SK-N-SH (cell line): ENCODE measurements at regions not wholly inside any gene's neighbourhood (a gene's known extent, or its start where the extent isn't known, plus 50 kb on each side); places are given as distances from the start of the nearest gene placed in this dataset.

Experiments used
- CTCF ChIA-PET: fragments of 300-600, 350-600 bp; formaldehyde crosslinking; extraction: SDS; loops from one replicate; lab custom pipeline; 2021; lab: Yijun Ruan, JAX
- POLR2A ChIA-PET: fragments of 350-600 bp; sonication (Branson Sonifier 250); formaldehyde crosslinking; extraction: SDS; loops from one replicate; lab custom pipeline; 2020; ENCODE audit warnings: antibody characterized with exemption, inconsistent platforms; lab: Yijun Ruan, JAX
- DNase-seq: peaks from one replicate; pipeline ENCODE4 v3.0.0; 2012
- H2AFZ ChIP-seq: fragments of 200-600 bp; sonication (generic); 2 replicates; pipeline ENCODE4 v1.8.1; 2016; ENCODE audit warnings: antibody characterized with exemption, mild to moderate bottlenecking, low read depth
- H3F3A ChIP-seq: fragments of 200-600 bp; sonication (generic); replicated peaks from 2 replicates; pipeline ENCODE3; 2016; ENCODE audit warnings: antibody characterized with exemption, mild to moderate bottlenecking; ENCODE audit not compliant: insufficient read depth
- H3K27ac ChIP-seq, 2 experiments: fragments of 200-500 bp in 1 of 2; fragments of 200-600 bp in 1 of 2; sonication (Bioruptor generic) in 1 of 2; sonication (generic), shearing (Covaris generic) in 1 of 2; 2 replicates each; pipeline versions ENCODE4 v1.5.1 to v1.6.1; 2014 to 2016; ENCODE audit warnings: low read depth in 2 of 2, inconsistent platforms in 1 of 2, low read length in 1 of 2, mild to moderate bottlenecking in 1 of 2, mixed read lengths in 1 of 2
- H3K27me3 ChIP-seq: fragments of 200-600 bp; sonication (generic), shearing (Covaris generic); 2 replicates; pipeline ENCODE4 v1.6.1; 2016; ENCODE audit warnings: mixed run types; ENCODE audit not compliant: insufficient read depth
- H3K36me3 ChIP-seq, 2 experiments: fragments of 200-500 bp in 1 of 2; fragments of 200-600 bp in 1 of 2; sonication (Bioruptor generic) in 1 of 2; sonication (generic) in 1 of 2; replicated peaks in 1 of 2; 2 replicates each; pipeline versions ENCODE3 to v1.5.1; 2014 to 2016; ENCODE audit warnings: low read length in 1 of 2, mild to moderate bottlenecking in 1 of 2; ENCODE audit not compliant: insufficient read depth in 2 of 2, control insufficient read depth in 1 of 2
- H3K4me1 ChIP-seq, 2 experiments: fragments of 200-500 bp in 1 of 2; fragments of 200-600 bp in 1 of 2; sonication (Bioruptor generic) in 1 of 2; sonication (generic), shearing (Covaris generic) in 1 of 2; 2 replicates each; pipeline versions ENCODE4 v1.5.1 to v1.6.1; 2014 to 2016; ENCODE audit warnings: low read depth in 1 of 2, low read length in 1 of 2, mixed run types in 1 of 2; ENCODE audit not compliant: insufficient read depth in 2 of 2, control insufficient read depth in 1 of 2
- H3K4me2 ChIP-seq: fragments of 200-600 bp; sonication (generic), shearing (Covaris generic); 2 replicates; pipeline ENCODE4 v1.6.1; 2017; ENCODE audit warnings: mixed run types
- H3K4me3 ChIP-seq, 2 experiments: fragments of 200-500 bp in 1 of 2; fragments of 200-600 bp in 1 of 2; sonication (Bioruptor generic) in 1 of 2; sonication (generic), shearing (Covaris generic) in 1 of 2; 2 replicates each; pipeline versions ENCODE4 v1.5.1 to v1.8.1; 2014 to 2016; ENCODE audit warnings: low read depth in 2 of 2, inconsistent platforms in 1 of 2, low read length in 1 of 2, mild to moderate bottlenecking in 1 of 2, mixed read lengths in 1 of 2, moderate library complexity in 1 of 2
- H3K79me2 ChIP-seq: fragments of 200-600 bp; sonication (generic); 2 replicates; pipeline ENCODE4 v1.8.1; 2017; ENCODE audit warnings: mild to moderate bottlenecking; ENCODE audit not compliant: insufficient read depth
- H3K9ac ChIP-seq: fragments of 200-600 bp; sonication (generic); 2 replicates; pipeline ENCODE4 v1.6.1; 2017; ENCODE audit warnings: mixed run types
- H3K9me2 ChIP-seq: fragments of 200-600 bp; sonication (generic); 2 replicates; pipeline ENCODE4 v1.6.1; 2017; ENCODE audit warnings: mixed run types
- H3K9me3 ChIP-seq: fragments of 200-600 bp; sonication (generic); 2 replicates; pipeline ENCODE4 v1.6.1; 2017; ENCODE audit warnings: mixed run types, mild to moderate bottlenecking, moderate library complexity
- H4K20me1 ChIP-seq: fragments of 200-600 bp; sonication (generic); 2 replicates; pipeline ENCODE4 v1.6.1; 2017; ENCODE audit warnings: mild to moderate bottlenecking, mixed run types; ENCODE audit not compliant: insufficient read depth
- EP300 ChIP-seq, 2 experiments: IDR thresholded peaks; 2 replicates each; pipeline versions ENCODE4 v1.4.0 to v1.6.1; 2012; ENCODE audit warnings: borderline replicate concordance in 1 of 2, low read depth in 1 of 2, low read length in 1 of 2
- GATA2 ChIP-seq: sonication (generic); formaldehyde crosslinking; IDR thresholded peaks from 2 replicates; pipeline ENCODE4 v1.5.0; 2020; ENCODE audit warnings: mild to moderate bottlenecking, missing genetic modification reagents
- JUND ChIP-seq: IDR thresholded peaks from 2 replicates; pipeline ENCODE4 v1.4.0; 2012
- MEF2A ChIP-seq: IDR thresholded peaks from 2 replicates; pipeline ENCODE4 v1.4.0; 2012; ENCODE audit warnings: low read depth, borderline replicate concordance
- NFIC ChIP-seq: IDR thresholded peaks from 2 replicates; pipeline ENCODE4 v1.4.0; 2012; ENCODE audit warnings: borderline replicate concordance
- RCOR1 ChIP-seq: fragments of 150-350 bp; IDR thresholded peaks from 2 replicates; pipeline ENCODE4 v1.6.1; 2017; ENCODE audit warnings: antibody characterized with exemption, low read length
- TCF12 ChIP-seq: IDR thresholded peaks from 2 replicates; pipeline ENCODE4 v1.4.0; 2012
- YY1 ChIP-seq: IDR thresholded peaks from 2 replicates; pipeline ENCODE4 v1.4.0; 2012; ENCODE audit warnings: low read depth, mild to moderate bottlenecking
- WGBS: methylation state at CpG from one replicate; pipeline ENCODE4 v1.1.6; 2017; ENCODE audit warnings: low lambda C conversion rate; 5-methylcytosine and 5-hydroxymethylcytosine counted together
- TF ChIP-seq, protein P1 (sequence below): IDR thresholded peaks from 2 replicates; pipeline ENCODE4 v1.6.1; 2012; ENCODE audit warnings: mild to moderate bottlenecking, low read depth, low read length, moderate library complexity
- TF ChIP-seq, protein P2 (sequence below): IDR thresholded peaks from 2 replicates; pipeline ENCODE4; 2012
- TF ChIP-seq, protein P3 (sequence below): IDR thresholded peaks from 2 replicates; pipeline ENCODE4 v1.4.0; 2012; ENCODE audit warnings: low read depth, borderline replicate concordance

DNA sequence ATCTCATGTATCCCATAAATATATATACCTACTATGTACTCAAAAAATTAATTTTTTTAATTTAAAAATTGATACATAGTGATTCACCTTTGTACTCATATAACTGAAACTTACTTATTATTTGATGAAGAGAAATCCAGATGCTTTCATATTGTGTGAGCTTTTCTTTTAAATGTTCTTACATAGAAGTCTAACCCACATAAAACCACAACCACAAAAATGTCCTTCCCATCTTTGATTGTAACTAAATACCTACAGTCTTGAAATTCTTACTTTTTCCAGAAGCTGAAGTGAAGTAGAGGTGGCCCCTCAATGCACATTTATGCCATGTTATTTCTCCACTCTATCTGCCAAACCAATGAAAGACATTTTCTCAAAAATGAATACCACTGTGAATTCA lies 117.9 kb upstream of the COL5A2 start (continued):
- peak; percentile 34; the same call in 1 of the 2 replicates for TF ChIP-seq TCF12
- peak in 1 of 2 experiments; percentile 40; a peak in 1 of 4 replicates for TF ChIP-seq EP300 (IDR thresholded peaks at IDR 0.05; ENCODE audit: borderline replicate concordance in 1 of 2, low read depth in 1 of 2, low read length in 1 of 2)
- no peak for TF ChIP-seq MEF2A
- no peak for TF ChIP-seq RCOR1
- TF ChIP-seq, protein P1, sequence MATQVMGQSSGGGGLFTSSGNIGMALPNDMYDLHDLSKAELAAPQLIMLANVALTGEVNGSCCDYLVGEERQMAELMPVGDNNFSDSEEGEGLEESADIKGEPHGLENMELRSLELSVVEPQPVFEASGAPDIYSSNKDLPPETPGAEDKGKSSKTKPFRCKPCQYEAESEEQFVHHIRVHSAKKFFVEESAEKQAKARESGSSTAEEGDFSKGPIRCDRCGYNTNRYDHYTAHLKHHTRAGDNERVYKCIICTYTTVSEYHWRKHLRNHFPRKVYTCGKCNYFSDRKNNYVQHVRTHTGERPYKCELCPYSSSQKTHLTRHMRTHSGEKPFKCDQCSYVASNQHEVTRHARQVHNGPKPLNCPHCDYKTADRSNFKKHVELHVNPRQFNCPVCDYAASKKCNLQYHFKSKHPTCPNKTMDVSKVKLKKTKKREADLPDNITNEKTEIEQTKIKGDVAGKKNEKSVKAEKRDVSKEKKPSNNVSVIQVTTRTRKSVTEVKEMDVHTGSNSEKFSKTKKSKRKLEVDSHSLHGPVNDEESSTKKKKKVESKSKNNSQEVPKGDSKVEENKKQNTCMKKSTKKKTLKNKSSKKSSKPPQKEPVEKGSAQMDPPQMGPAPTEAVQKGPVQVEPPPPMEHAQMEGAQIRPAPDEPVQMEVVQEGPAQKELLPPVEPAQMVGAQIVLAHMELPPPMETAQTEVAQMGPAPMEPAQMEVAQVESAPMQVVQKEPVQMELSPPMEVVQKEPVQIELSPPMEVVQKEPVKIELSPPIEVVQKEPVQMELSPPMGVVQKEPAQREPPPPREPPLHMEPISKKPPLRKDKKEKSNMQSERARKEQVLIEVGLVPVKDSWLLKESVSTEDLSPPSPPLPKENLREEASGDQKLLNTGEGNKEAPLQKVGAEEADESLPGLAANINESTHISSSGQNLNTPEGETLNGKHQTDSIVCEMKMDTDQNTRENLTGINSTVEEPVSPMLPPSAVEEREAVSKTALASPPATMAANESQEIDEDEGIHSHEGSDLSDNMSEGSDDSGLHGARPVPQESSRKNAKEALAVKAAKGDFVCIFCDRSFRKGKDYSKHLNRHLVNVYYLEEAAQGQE, result no peak
- peak; percentile 23; the same call in 1 of the 2 replicates for TF ChIP-seq JUND
- TF ChIP-seq NFIC, result no peak; the same call in 1 of the 2 replicates
- TF ChIP-seq GATA2 (CRISPR knock-in tag), result no peak

DNA sequence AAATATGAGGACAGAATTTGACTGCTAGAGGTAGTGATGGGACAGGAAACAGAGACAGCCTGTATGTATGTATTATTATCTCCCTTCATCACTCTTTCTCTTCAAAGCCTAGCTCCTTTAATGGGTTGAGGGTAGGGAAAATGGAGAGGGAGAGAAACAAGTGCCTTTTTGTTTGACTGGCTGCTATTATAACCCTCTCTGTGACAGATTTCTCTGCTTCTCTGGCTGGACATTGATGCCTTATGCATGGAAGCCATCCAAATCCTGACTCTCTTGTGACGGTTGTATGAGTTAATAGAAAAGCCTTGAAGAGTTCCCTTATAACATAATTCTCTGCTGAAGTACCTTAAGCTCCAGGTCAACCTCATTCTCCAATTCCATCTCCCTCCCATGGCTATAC lies 118.5 kb upstream of the COL5A2 start:
- Histone ChIP-seq H3K27ac (peak overlapping the region; percentile 75 to 79), H3K4me1 (peaks cover 0 to 13% of the 10 kb centered on the region in 2 experiments; a peak in 1 of 4 replicates), H3K9me2 (no peaks in the 10 kb centered on the region), H3K27me3 (no peaks in the 10 kb centered on the region), H3K9ac (peak overlapping the region; percentile 29; the same call in 1 of the 2 replicates), H2AFZ (peak overlapping the region; percentile 50; the same call in 1 of the 2 replicates), H3K4me3 (no peak overlapping the region), H3K9me3 (peaks cover 5% of the 10 kb centered on the region; the same call in 1 of the 2 replicates), H3K4me2 (peak overlapping the region; percentile 34; the same call in 1 of the 2 replicates), H3F3A (peaks cover 21% of the 10 kb centered on the region), H3K36me3 (no peaks in the 10 kb centered on the region), H3K79me2 (no peaks in the 10 kb centered on the region; the same call in 1 of the 2 replicates), H4K20me1 (no peaks in the 10 kb centered on the region)
- POLR2A ChIA-PET, result no interaction called here
- WGBS, result 11% methylated on average over 1 of the region's 1 CpG
- CTCF ChIA-PET, result interaction anchor here (1.9 kb wide), 1 partner anchor 10 kb away, joined by 7 read pairs; no protein-coding TSS in a partner anchor
- no peak for TF ChIP-seq YY1
- TF ChIP-seq TCF12, result peak; percentile 17; the same call in 1 of the 2 replicates
- TF ChIP-seq, protein P2, sequence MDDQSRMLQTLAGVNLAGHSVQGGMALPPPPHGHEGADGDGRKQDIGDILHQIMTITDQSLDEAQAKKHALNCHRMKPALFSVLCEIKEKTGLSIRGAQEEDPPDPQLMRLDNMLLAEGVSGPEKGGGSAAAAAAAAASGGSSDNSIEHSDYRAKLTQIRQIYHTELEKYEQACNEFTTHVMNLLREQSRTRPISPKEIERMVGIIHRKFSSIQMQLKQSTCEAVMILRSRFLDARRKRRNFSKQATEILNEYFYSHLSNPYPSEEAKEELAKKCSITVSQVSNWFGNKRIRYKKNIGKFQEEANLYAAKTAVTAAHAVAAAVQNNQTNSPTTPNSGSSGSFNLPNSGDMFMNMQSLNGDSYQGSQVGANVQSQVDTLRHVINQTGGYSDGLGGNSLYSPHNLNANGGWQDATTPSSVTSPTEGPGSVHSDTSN, result peak; percentile 84
- TF ChIP-seq, protein P3, sequence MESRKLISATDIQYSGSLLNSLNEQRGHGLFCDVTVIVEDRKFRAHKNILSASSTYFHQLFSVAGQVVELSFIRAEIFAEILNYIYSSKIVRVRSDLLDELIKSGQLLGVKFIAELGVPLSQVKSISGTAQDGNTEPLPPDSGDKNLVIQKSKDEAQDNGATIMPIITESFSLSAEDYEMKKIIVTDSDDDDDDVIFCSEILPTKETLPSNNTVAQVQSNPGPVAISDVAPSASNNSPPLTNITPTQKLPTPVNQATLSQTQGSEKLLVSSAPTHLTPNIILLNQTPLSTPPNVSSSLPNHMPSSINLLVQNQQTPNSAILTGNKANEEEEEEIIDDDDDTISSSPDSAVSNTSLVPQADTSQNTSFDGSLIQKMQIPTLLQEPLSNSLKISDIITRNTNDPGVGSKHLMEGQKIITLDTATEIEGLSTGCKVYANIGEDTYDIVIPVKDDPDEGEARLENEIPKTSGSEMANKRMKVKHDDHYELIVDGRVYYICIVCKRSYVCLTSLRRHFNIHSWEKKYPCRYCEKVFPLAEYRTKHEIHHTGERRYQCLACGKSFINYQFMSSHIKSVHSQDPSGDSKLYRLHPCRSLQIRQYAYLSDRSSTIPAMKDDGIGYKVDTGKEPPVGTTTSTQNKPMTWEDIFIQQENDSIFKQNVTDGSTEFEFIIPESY, result 0 out of 2 replicates have a peak, but pooled peaks have one; percentile 9
- TF ChIP-seq NFIC, result 0 out of 2 replicates have a peak, but pooled peaks have one; percentile 3
- TF ChIP-seq JUND, result 0 out of 2 replicates have a peak, but pooled peaks have one; percentile 0
- DNase-seq, result no peak
